HG03460 (cell line): ENCODE measurements at regions not wholly inside any gene's neighbourhood (a gene's known extent, or its start where the extent isn't known, plus 50 kb on each side); places are given as distances from the start of the nearest gene placed in this dataset.
"Not testable (repeated sequence)": the region's sequence is repeated elsewhere in the genome, so short reads cannot be mapped to it uniquely, and the experiment has no call there.

Experiments used
- ATAC-seq: cut with Tn5 transposase; IDR thresholded peaks from one replicate; pipeline ENCODE4 v1.9.1; 2021; ENCODE audit not compliant: unreplicated experiment

- ATAC-seq: no peak
Measured at GRCh38 chr9:33623658-33624586, 99.9 kb downstream of the ANKRD18B start.

GRCh38 chr9:33628318-33628717 is 104.3 kb downstream of the ANKRD18B start:
- ATAC-seq: not testable (repeated sequence)

- ATAC-seq: no peak
Measured at GRCh38 chr9:33628865-33629410, 104.9 kb downstream of the ANKRD18B start.

DNA sequence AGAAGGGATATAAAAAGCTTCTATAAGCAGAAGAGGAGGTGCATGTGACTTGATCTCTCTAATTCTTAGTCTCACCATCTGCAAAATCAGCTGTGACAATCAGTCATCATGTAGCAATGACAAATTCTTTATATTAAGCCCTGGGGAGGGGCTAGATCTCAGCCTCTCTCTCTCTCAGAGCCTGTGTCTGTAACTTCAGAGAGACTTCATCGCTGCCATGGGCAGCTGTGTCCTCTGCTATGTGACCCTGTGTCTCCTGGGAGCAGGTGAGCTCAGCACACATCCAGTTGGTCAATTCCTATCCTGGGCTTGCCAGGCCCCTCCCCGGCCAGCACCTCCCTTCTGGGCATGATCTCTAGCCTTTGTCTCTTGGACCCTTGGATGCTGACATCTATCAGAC is 109.6 kb downstream of the ANKRD18B start:
- no peak for ATAC-seq

DNA sequence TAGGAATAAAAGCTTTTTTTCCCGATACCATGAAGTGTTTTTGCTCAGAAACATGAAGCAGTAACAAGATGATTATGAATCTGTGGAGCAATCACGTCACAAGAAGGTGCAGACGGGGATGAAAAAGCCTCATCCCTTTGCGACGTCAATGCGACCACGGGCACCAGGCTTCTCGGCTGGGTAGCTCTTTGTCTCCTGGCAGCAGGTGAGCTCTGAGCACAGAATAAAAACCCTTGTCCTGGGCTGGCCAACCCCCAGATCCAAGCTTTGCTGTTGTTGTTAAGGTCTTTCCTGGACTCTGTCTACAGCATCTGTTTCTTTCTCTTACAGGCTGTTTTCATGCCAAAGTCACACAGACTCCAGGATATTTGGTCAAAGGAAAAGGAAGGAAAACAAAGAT is 113.8 kb downstream of the ANKRD18B start:
- no peak for ATAC-seq

DNA sequence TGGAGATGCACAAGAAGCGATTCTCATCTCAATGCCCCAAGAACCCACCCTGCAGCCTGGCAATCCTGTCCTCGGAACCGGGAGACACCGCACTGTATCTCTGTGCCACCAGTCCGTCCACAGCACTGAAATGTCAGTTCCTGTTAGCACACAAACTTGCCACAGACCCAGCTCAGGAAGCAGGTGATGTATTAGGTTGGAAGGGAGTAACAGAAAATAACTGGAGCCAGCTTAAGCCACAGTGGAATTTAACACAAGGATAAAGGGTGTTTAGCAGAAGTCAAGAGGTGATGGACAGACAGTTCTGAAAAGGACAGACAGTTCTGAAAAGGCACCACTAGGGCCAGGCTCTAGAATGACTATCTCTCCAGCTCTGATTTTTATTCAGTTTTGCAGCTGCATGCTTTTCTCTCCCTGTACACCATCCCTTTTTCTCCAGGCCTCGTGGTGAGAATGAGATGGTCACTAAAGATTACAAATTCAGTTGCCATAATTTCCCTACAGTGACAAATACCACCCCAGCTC is 114.4 kb downstream of the ANKRD18B start:
- no peak for ATAC-seq

DNA sequence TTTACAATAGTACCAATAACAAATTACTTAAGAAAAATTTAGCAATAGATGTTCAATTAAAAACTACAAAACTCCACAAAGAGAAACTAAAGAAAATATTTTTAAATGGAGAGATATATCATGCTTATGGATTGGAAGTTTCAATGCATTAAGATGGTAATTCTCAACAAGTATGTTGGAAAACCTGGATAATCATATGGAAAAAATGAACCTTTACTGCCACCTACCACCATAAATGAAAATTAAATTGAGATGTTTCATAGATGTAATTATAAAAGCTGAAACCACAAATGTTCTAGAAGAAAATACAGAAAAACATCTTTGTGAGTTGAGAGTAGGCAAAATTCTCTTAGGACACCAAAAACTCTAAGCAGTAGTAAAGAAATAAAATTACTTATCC is 121.7 kb downstream of the ANKRD18B start:
- ATAC-seq: no peak

DNA sequence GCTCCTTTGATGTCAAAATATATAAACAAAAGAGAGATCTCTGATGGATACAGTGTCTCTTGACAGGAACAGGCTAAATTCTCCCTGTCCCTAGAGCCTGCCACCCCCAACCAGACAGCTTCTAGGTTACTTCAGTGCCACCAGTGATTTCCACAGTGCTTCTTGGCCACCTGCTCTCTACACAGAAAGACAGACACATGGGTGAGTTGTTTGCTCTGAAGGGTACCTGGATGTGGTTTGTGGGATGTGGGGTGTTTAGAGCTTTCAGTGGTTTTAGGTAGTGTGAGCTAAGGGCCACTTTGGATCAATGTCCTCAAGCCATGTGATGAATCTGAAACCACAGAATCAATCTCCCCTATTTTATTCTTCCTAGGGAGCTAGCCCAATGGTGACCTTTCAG is 125.4 kb downstream of the ANKRD18B start:
- ATAC-seq: no peak

DNA sequence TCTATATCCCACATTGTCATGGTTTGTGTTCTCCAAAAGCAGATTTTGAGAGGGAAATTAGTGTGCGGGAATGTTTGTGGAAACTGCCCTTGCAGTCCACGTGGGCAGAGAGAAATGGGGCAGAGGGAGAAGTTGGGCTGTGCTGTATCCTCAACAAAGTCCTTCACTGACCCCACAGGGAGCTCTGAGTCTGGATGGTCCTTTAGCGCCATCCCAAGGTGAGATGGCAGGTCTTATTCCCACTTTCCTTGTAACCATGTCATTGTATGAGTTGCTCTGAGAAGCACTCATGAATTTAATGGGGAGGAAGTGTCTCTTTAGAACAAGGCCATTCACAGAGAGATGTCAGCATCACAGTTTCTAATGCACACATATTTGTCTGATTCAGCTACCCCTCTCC is 127.1 kb downstream of the ANKRD18B start:
- ATAC-seq: no peak

- ATAC-seq: no peak
Measured at GRCh38 chr9:33659921-33660320, 135.4 kb upstream of the PRSS3 start.

GRCh38 chr9:33660772-33661171 is 134.6 kb upstream of the PRSS3 start:
- no peak for ATAC-seq

DNA sequence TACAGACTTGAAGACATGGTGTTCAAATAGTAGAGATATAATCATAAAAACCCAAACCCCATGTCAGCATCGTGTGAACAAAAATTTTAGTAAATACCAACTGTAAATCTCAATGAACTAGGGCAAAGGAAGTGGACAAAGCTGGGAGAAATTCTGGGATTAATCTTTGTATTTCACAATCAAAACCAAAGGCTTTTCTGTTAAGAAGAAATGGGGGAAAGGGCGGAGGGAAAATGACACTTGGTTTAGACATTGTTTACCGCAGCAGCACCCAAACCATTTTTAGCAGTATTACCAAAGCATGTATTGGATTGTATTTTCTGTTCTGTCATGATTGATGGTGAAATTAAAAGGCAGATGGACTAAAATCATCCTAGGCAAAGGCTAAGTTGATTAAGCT is 134.2 kb upstream of the PRSS3 start:
- ATAC-seq: no peak

- ATAC-seq: no peak
Measured at GRCh38 chr9:33662871-33663270, 132.5 kb upstream of the PRSS3 start.

DNA sequence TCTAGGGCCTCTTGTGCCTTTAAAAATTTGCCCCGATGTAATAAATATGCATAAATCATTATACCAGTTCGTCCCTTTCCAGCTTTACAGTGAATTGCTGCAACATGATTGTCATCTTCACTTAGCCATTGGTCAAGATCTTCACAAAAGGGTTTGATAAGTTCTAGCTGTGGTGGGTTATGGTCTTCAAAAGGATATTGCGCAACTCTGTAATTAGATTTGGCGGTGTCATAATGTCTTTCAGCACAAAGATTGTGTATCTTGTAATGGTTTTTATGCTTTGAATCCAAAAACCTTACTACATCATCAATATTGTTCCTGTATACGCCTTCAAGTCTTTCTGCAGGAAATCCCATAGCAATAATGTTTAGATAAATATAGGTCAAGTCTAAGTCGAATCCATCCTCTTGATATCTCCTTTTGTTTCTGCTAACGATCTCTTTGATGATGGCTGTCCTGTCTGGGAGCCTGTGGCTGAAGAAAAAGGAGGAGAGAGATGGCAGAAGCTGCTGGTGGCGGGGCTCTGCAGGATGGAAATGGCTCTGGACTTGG is 119.1 kb upstream of the PRSS3 start:
- not testable (repeated sequence) for ATAC-seq

DNA sequence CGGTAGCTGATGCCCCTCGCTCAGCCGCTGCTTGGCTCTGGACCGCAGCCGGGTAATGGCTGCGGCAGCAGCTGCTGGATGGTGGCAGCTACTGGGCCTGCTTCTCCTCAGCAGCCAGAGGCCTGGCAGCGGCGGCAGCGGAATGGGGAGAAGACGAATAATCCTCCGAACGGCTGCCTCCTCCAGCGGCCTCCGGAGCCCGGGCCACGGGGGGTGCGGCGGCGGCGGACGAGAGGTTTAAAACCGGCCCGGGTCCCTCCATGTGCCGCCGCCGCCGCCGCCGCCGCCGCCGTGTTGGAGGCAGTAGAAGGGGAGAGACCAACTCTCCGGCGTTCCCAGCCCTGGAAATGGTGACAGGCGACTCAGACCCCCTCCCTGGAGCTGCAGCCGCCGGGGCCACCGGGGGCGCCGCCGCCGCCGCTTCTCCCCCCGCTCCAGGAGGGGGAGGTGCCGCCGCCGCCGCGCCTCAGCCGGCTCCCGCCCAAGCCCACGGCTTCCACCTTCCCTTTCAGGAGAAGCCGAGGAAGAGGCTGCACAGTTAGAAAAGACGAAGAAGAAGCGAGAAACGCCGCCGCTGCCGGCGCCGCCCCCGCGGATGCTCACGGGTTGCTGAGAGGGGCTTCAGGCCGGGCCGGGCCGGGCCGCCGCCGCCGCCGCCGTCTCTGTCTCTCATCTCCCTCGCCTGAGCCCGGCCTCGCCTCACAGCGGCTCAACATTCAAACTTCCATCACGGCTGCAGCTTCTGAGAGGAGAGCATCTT is 118.4 kb upstream of the PRSS3 start:
- ATAC-seq: peak; percentile 42

DNA sequence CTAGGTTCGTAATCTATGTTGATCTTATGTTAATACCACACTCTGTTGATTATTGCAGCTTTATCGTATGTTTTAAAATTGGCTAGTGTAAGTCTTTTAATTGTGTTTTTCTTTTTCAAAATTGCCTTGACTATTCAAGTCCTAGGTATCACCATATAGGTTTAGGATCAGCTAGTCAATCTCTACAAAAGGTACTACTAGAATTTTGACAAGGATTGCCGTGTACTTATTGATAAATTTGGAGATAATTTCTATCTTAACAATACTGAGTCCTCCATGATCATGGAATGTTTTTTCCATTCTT is 117.9 kb upstream of the PRSS3 start:
- ATAC-seq: no peak

- no peak for ATAC-seq
Measured at GRCh38 chr9:33677961-33678360, 117.4 kb upstream of the PRSS3 start.

DNA sequence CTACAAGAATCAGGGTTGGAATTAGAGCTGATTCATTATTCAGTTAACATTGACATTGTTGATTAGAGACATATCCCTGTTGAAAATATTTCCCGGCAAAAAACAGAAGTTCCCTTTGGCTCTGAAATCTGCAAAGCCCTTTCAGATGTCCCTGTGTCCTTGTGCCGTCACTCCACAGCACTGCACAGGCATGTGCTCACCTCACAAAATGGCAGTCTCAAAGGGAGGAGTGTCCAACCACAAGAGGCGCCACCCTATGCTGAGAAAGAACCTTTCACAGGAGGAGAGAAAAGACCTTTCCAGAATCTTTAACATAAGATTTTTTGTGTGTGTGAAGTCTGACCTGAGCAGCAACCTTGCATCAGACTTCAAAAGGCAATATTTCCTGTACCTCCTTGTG is 112.8 kb upstream of the PRSS3 start:
- no peak for ATAC-seq

DNA sequence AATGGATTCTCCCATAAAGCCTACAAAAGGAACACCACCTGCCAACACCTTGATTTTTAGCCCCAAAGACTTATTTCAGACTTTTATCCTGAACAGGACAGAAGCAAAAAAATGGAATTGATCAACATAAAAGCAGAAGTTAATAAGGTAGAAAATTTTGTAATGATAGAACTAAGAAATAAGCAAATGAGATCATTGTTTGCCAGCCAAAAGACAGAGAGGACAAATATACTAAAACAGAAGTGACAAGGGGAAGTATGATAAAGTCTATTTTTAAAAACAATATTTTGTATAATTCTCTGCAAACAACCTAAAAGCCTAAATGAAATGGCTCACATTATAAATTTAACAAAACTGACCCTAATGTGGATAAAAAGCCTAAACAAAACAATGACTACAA is 110.5 kb upstream of the PRSS3 start:
- no peak for ATAC-seq

DNA sequence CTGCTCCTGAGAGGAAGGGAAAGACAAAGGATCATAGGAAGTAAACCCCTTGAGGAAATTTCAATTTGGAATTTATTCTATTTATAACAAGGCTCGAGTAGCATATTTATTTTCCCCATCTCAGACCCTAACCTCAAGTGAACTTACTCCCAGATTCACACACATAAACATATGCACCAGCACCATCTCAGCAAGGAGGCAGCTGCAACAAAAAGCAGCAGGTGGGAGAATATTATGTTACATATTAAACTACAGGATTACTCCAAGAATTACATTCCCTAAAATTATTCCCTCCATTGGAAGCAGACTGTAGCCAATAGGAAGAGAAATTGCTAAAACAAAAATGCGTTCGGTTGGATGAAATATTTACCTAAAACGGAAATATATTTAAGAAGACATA is 108.4 kb upstream of the PRSS3 start:
- no peak for ATAC-seq

- ATAC-seq: no peak
Measured at GRCh38 chr9:33687779-33688178, 107.6 kb upstream of the PRSS3 start.
